ENCODE measurements at regions not wholly inside any gene's neighbourhood (a gene's known extent, or its start where the extent isn't known, plus 50 kb on each side); places are given as distances from the start of the nearest gene placed in this dataset.

DNA sequence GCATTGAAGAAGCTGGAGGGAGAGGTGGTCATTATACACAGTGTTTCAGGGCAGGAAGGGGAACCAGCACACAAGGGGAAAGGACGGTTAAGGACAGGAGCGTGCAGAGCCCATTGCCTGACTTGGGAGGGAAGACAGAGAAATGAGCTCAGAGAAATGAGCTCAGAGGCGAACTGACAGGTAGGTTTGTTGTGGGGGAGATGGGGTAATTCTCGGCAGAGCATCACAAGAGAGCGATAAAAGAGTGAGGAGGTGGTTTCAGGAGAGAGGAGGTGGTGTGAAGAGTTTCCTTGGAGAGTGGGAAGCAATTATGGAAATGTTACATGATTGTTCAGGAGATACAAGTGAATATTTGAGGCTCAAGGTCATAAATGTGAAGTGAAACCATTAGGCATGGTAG is 61.0 kb downstream of the MRGPRX1 start (continued):
- TF ChIP-seq SIX5 (IDR thresholded peaks at IDR 0.05; ENCODE audit: low read depth, low read length) (no peak), TEAD4 (IDR thresholded peaks at IDR 0.05; ENCODE audit: low read depth, low read length) (no peak), SIN3A (conservative IDR thresholded peaks at IDR 0.05 in 1 of 2, IDR thresholded peaks at IDR 0.05 in 1 of 2; ENCODE audit: low read depth in 1 of 2, low read length in 2 of 2) (no peak), RFX5 (IDR thresholded peaks at IDR 0.05; ENCODE audit: borderline replicate concordance, low read depth, low read length) (no peak), SP2 (IDR thresholded peaks at IDR 0.05; ENCODE audit: low read length) (no peak), EP300 (IDR thresholded peaks at IDR 0.05; ENCODE audit: borderline replicate concordance in 1 of 2, low read depth in 2 of 2, low read length in 2 of 2) (no peak)
